Activated CD8-positive, alpha-beta T cell treated with anti-CD3 and anti-CD28 coated beads for 36 hours (primary cell): ENCODE measurements at regions not wholly inside any gene's neighbourhood (a gene's known extent, or its start where the extent isn't known, plus 50 kb on each side); places are given as distances from the start of the nearest gene placed in this dataset.

Experiments used
- ATAC-seq: fragments of 200-7000 bp; cut with Tn5 transposase; one replicate; pipeline ENCODE4 v1.10.0; 2021; ENCODE audit warnings: mild to moderate bottlenecking, moderate library complexity
- CTCF ChIA-PET: fragments of 350-600 bp; sonication (Branson Sonifier 250); formaldehyde crosslinking; loops from one replicate; lab custom pipeline; 2021; ENCODE audit warnings: antibody characterized with exemption; lab: Charles Lee
- POLR2A ChIA-PET: fragments of 350-600 bp; sonication (Branson Sonifier 250); formaldehyde crosslinking; loops from one replicate; lab custom pipeline; 2021; ENCODE audit warnings: antibody characterized with exemption; lab: Charles Lee
- DNase-seq: peaks from one replicate; pipeline ENCODE4 v3.0.0-alpha.2; 2020
- H3K27ac Mint-ChIP-seq: one replicate; pipeline ENCODE4 v1.8.0; 2021; ENCODE audit warnings: mild to moderate bottlenecking, mixed read lengths
- H3K27me3 Mint-ChIP-seq: one replicate; pipeline ENCODE4 v1.8.0; 2021; ENCODE audit warnings: mixed read lengths
- H3K36me3 Mint-ChIP-seq: one replicate; pipeline ENCODE4 v1.8.0; 2021; ENCODE audit warnings: low read depth, mixed read lengths
- H3K4me1 Mint-ChIP-seq: one replicate; pipeline ENCODE4 v1.8.0; 2021; ENCODE audit warnings: low read depth, mixed read lengths
- H3K4me3 Mint-ChIP-seq: one replicate; pipeline ENCODE4 v1.8.0; 2021; ENCODE audit warnings: mild to moderate bottlenecking, moderate library complexity, mixed read lengths
- H3K9me3 Mint-ChIP-seq: one replicate; pipeline ENCODE4 v1.8.0; 2021; ENCODE audit warnings: mixed read lengths
- CTCF ChIP-seq: fragments of 200-600 bp; IDR thresholded peaks from one replicate; pipeline ENCODE4 v1.8.0; 2022; ENCODE audit warnings: antibody characterized with exemption, mild to moderate bottlenecking
- intact Hi-C: fragments of 100-400 bp; cut with micrococcal nuclease; formaldehyde crosslinking; loops from one replicate; pipeline ENCODE4 v1.10.0; 2022

GRCh38 chrX:720250-720649 is 89.7 kb downstream of the SHOX start:
- intact Hi-C loops, result no loop called here

GRCh38 chrX:716136-716535 is 85.5 kb downstream of the SHOX start:
- Mint-ChIP-seq H3K9me3 (peaks cover 8% of the 10 kb centered on the region), H3K27me3 (no peaks in the 10 kb centered on the region), H3K27ac (no peak overlapping the region), H3K4me3 (no peak overlapping the region), H3K36me3 (no peaks in the 10 kb centered on the region), H3K4me1 (no peaks in the 10 kb centered on the region)
- DNase-seq (no peak), ATAC-seq (no peak)
- POLR2A ChIA-PET, result no interaction called here
- CTCF ChIA-PET, result no interaction called here
- no peak for TF ChIP-seq CTCF
- intact Hi-C loops, result no loop called here

More at GRCh38 chrX:720250-720649, 89.7 kb downstream of the SHOX start:
- Mint-ChIP-seq H3K9me3 (peaks cover 15% of the 10 kb centered on the region), H3K4me3 (no peak overlapping the region), H3K27ac (no peak overlapping the region), H3K27me3 (no peaks in the 10 kb centered on the region), H3K36me3 (no peaks in the 10 kb centered on the region), H3K4me1 (no peaks in the 10 kb centered on the region)
- ATAC-seq, result no peak
- POLR2A ChIA-PET, result no interaction called here
- no peak for TF ChIP-seq CTCF
- CTCF ChIA-PET, result no interaction called here
- DNase-seq, result no peak

- Mint-ChIP-seq H3K9me3 (peaks cover 6% of the 10 kb centered on the region), H3K36me3 (no peaks in the 10 kb centered on the region), H3K4me3 (no peak overlapping the region), H3K27me3 (no peaks in the 10 kb centered on the region), H3K27ac (no peak overlapping the region), H3K4me1 (no peaks in the 10 kb centered on the region)
- CTCF ChIA-PET, result no interaction called here
- POLR2A ChIA-PET, result no interaction called here
- no peak for TF ChIP-seq CTCF
- ATAC-seq (no peak), DNase-seq (no peak)
- intact Hi-C loops, result no loop called here
Observed at GRCh38 chrX:714131-714530, 83.5 kb downstream of the SHOX start.
